HUES64 (cell line): ENCODE measurements at regions not wholly inside any gene's neighbourhood (a gene's known extent, or its start where the extent isn't known, plus 50 kb on each side); places are given as distances from the start of the nearest gene placed in this dataset.

Source experiments
- H3K27ac ChIP-seq: 2 replicates; pipeline ENCODE4 v1.7.0; 2013; ENCODE audit warnings: low read depth, low read length, inconsistent platforms
- H3K27me3 ChIP-seq: 2 replicates; pipeline ENCODE4 v1.6.1; 2013; ENCODE audit warnings: mild to moderate bottlenecking, low read length; ENCODE audit not compliant: insufficient read depth
- H3K36me3 ChIP-seq: 2 replicates; pipeline ENCODE4 v1.6.1; 2013; ENCODE audit warnings: mild to moderate bottlenecking, low read length; ENCODE audit not compliant: insufficient read depth
- H3K4me1 ChIP-seq: 2 replicates; pipeline ENCODE4 v1.6.1; 2013; ENCODE audit warnings: mild to moderate bottlenecking, low read length, moderate library complexity; ENCODE audit not compliant: insufficient read depth
- H3K4me3 ChIP-seq: 2 replicates; pipeline ENCODE4 v1.5.1; 2013; ENCODE audit warnings: mild to moderate bottlenecking, low read length, moderate library complexity
- H3K9ac ChIP-seq: 2 replicates; pipeline ENCODE4 v1.6.1; 2013; ENCODE audit warnings: mild to moderate bottlenecking, low read depth, low read length
- H3K9me3 ChIP-seq: 2 replicates; pipeline ENCODE4 v1.6.1; 2013; ENCODE audit warnings: low read depth, low read length; ENCODE audit not compliant: insufficient read depth
- WGBS: fragments of 150-250, 120-280 bp; methylation state at CpG from one replicate; pipeline ENCODE4 v1.1.7; 2013; ENCODE audit warnings: missing lambda C conversion rate; 5-methylcytosine and 5-hydroxymethylcytosine counted together

DNA sequence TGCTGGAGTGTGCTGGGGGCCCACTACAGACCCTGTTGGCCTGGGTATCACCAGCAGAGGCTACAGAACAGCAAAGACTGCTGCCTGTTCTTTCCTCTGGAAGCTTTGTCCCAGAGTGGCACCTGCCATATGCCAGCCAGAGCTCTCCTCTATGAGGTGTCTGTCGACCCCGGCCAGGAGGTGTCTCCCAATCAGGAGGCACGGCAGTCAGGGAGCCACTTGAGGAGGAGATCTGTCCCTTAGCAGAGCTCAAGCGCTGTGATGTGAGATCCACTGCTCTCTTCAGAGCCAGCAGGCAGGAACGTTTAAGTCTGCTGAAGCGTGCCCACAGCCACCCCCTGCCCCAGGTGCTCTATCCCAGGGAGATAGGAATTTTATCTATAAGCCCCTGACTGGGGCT lies 316.2 kb downstream of the ETV1 start:
- Histone ChIP-seq H3K27me3 (no peaks in the 10 kb centered on the region), H3K4me1 (no peaks in the 10 kb centered on the region), H3K36me3 (no peaks in the 10 kb centered on the region), H3K27ac (no peak overlapping the region), H3K4me3 (no peak overlapping the region), H3K9me3 (peaks cover 4% of the 10 kb centered on the region; the same call in 1 of the 2 replicates), H3K9ac (no peak overlapping the region)
- WGBS, result 94% methylated on average over 6 of the region's 6 CpGs

- no peaks in the 10 kb centered on the region for H3K36me3 ChIP-seq
- no peaks in the 10 kb centered on the region for H3K4me1 ChIP-seq
- no peak overlapping the region for H3K27ac ChIP-seq
- no peak overlapping the region for H3K4me3 ChIP-seq
- WGBS, result no CpG with 5 or more reads among the region's 1 CpG
- no peak overlapping the region for H3K9ac ChIP-seq
- H3K9me3 ChIP-seq, result peaks cover 7% of the 10 kb centered on the region; the same call in 1 of the 2 replicates
- H3K27me3 ChIP-seq, result no peaks in the 10 kb centered on the region
These were observed 306.8 kb downstream of the ETV1 start for GRCh38 chr7:13682626-13683025.

DNA sequence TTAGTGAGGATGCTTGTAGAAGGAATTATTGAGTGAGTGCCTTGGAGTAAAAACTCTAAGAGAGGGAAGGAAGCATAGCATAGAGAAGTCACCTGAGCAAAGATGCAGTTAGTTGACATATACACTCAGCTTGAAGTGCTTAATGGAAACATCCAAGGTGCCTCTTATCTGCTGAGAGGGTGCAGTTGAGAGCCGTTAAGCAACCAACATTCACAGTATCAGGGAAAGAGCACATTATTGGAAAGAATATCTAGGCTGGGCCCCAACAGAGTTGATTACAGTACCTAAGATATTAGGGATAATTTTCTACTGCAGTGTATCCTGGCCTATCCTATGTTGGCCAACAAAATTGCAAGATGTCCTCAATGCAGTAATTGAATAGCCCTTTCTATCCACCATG lies 302.0 kb downstream of the ETV1 start:
- H3K27me3 ChIP-seq, result no peaks in the 10 kb centered on the region
- 93% methylated on average over 1 of the region's 1 CpG for WGBS
- no peaks in the 10 kb centered on the region for H3K36me3 ChIP-seq

DNA sequence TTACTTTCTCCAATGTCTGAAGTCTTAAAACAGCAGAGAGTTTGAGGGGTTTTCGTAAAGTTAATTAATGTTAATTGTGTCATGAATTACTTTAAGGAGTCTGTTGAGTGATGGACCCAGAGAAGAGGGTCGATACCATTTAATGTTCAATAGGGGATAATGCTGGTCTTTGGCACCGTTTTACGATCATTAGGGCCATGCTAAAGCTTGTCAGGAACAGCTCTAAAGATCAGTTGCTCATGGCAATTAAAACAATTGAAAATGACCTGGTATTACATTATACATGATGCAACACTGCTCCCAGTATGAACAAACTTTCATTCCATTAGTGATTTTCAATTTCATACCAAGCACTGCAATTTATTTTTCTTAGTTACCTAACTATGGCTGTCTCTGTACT lies 296.9 kb downstream of the ETV1 start:
- Histone ChIP-seq H3K27ac (no peak overlapping the region), H3K9ac (no peak overlapping the region)

More for the DNA sequence above, 302.0 kb downstream of the ETV1 start:
- no peaks in the 10 kb centered on the region for H3K9me3 ChIP-seq
- H3K9ac ChIP-seq, result no peak overlapping the region
- no peak overlapping the region for H3K27ac ChIP-seq
- H3K4me3 ChIP-seq, result no peak overlapping the region
- no peaks in the 10 kb centered on the region for H3K4me1 ChIP-seq

DNA sequence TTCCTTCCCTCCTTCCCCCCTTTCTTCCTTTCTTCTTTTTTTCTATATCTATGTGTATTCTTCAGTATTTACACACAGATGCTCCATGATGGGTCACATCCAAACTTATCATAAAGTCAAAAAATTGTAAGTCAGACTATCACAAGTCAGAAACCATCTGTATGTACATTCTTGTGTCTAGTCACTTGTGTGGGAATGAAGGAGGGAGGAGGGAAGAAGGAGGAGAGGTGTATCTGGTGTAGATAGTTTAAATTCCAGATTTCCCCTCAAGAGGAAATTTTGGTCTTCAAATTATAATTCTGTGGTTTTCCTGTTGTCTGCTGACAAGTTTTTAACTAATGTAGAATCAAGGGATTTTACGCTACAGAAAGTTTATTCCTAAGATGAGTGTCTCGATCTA lies 287.2 kb downstream of the ETV1 start:
- H3K4me3 ChIP-seq, result no peak overlapping the region

More for the DNA sequence above, 296.9 kb downstream of the ETV1 start:
- no peaks in the 10 kb centered on the region for H3K27me3 ChIP-seq
- no peaks in the 10 kb centered on the region for H3K36me3 ChIP-seq
- 93% methylated on average over 4 of the region's 4 CpGs for WGBS
- H3K4me1 ChIP-seq, result no peaks in the 10 kb centered on the region
- H3K9me3 ChIP-seq, result no peaks in the 10 kb centered on the region
- no peak overlapping the region for H3K4me3 ChIP-seq

DNA sequence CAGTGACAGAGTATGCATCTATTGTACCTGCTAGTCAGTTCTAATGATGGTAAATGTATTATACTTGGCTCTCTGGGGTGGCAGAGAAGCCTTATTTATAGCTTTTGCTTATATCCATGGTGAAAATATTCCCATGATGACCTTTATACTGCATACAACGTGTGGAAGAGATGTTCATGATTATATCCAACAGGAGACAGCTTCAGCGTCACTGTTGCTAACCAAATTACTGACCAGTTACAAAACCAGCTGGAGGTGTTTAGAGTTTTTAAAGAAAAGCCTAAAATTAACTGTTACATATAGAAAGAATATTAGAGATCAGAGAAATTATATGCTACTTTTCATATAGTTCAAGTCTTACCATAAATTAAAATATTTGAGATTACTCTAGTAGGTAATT lies 280.8 kb downstream of the ETV1 start:
- Histone ChIP-seq H3K27ac (no peak overlapping the region), H3K9ac (no peak overlapping the region), H3K4me3 (no peak overlapping the region), H3K36me3 (no peaks in the 10 kb centered on the region), H3K4me1 (peaks cover 17% of the 10 kb centered on the region), H3K27me3 (no peaks in the 10 kb centered on the region), H3K9me3 (no peaks in the 10 kb centered on the region)
- WGBS, result 92% methylated on average over 2 of the region's 2 CpGs

More for the DNA sequence above, 287.2 kb downstream of the ETV1 start:
- no peak overlapping the region for H3K9ac ChIP-seq
- H3K4me1 ChIP-seq, result peaks cover 22% of the 10 kb centered on the region
- 100% methylated on average over 1 of the region's 2 CpGs for WGBS
- H3K9me3 ChIP-seq, result no peaks in the 10 kb centered on the region
- H3K27ac ChIP-seq, result no peak overlapping the region
- H3K36me3 ChIP-seq, result no peaks in the 10 kb centered on the region
- no peaks in the 10 kb centered on the region for H3K27me3 ChIP-seq

DNA sequence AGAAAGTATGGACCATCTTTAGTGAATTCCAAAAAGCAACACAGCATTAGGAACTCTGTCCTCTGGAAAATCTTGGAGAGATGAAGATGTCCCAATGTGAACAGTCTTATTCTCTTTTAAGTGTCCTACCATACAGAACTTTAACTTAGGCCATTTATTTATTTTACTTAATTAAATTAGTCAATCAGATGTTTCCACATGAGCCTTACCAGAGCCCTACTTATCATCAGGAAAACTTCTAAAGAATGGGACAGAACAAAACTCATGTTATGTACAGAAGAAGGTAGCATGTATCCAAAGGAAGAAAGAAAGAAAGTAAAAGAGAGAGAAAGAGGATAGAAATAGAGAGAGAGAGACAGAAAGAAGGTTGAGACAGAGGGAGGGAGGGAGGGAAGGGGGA lies 276.4 kb downstream of the ETV1 start:
- Histone ChIP-seq H3K4me1 (peaks cover 5% of the 10 kb centered on the region; the same call in 1 of the 2 replicates), H3K4me3 (no peak overlapping the region), H3K27ac (no peak overlapping the region), H3K27me3 (no peaks in the 10 kb centered on the region), H3K36me3 (no peaks in the 10 kb centered on the region), H3K9ac (no peak overlapping the region), H3K9me3 (peaks cover 14% of the 10 kb centered on the region)

GRCh38 chr7:13715534-13715933 lies 273.9 kb downstream of the ETV1 start:
- no peak overlapping the region for H3K27ac ChIP-seq
- 92% methylated on average over 1 of the region's 1 CpG for WGBS
- H3K9me3 ChIP-seq, result peaks cover 14% of the 10 kb centered on the region
- no peaks in the 10 kb centered on the region for H3K27me3 ChIP-seq
- H3K4me3 ChIP-seq, result no peak overlapping the region
- no peak overlapping the region for H3K9ac ChIP-seq
- peaks cover 5% of the 10 kb centered on the region; the same call in 1 of the 2 replicates for H3K4me1 ChIP-seq
- no peaks in the 10 kb centered on the region for H3K36me3 ChIP-seq

GRCh38 chr7:13717031-13717430 lies 272.4 kb downstream of the ETV1 start:
- H3K9ac ChIP-seq, result no peak overlapping the region
- H3K36me3 ChIP-seq, result no peaks in the 10 kb centered on the region
- H3K4me1 ChIP-seq, result peaks cover 5% of the 10 kb centered on the region; the same call in 1 of the 2 replicates
- 91% methylated on average over 1 of the region's 2 CpGs for WGBS
- H3K9me3 ChIP-seq, result peaks cover 14% of the 10 kb centered on the region
- H3K4me3 ChIP-seq, result no peak overlapping the region
- no peaks in the 10 kb centered on the region for H3K27me3 ChIP-seq
- no peak overlapping the region for H3K27ac ChIP-seq

DNA sequence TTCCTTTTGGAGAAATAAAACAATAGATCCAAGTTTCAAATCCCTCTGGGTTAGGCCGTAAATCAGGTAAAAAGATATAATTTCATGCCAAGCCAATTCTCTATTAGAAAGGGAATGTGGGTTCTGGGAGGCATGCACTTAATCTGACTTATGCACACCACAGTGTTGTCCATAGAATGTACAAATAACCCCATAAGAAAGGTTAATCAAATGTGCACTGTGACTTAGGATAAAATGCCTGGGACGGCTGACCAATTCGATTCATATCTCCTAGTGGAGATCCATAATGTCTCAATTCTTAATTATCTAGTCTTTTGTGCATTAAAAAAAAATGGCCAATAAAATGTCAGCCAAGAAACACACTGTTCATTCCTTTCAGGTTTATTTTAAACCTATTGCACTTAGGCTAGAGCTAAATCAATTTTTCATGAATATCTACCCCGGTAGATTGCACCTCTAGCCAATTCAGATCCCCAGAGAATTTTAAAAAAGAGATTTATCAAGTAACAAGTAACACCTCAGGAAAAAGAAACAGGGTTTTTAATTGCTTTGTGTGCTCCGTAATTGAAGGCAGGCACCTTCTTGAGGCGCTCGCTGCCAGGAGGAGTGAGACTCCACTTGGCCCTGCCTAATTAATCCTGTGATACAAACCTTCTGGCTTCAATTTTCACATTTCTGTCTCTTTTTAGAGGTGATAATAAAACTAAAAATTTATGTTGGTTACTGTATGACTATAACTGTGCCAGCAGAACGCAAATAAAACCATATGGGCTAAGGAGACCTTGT lies 265.1 kb downstream of the ETV1 start:
- Histone ChIP-seq H3K9me3 (peaks cover 13% of the 10 kb centered on the region; the same call in 1 of the 2 replicates), H3K4me3 (no peak overlapping the region), H3K36me3 (no peaks in the 10 kb centered on the region), H3K4me1 (no peaks in the 10 kb centered on the region), H3K9ac (no peak overlapping the region), H3K27me3 (no peaks in the 10 kb centered on the region), H3K27ac (no peak overlapping the region)
- WGBS, result 95% methylated on average over 8 of the region's 8 CpGs

DNA sequence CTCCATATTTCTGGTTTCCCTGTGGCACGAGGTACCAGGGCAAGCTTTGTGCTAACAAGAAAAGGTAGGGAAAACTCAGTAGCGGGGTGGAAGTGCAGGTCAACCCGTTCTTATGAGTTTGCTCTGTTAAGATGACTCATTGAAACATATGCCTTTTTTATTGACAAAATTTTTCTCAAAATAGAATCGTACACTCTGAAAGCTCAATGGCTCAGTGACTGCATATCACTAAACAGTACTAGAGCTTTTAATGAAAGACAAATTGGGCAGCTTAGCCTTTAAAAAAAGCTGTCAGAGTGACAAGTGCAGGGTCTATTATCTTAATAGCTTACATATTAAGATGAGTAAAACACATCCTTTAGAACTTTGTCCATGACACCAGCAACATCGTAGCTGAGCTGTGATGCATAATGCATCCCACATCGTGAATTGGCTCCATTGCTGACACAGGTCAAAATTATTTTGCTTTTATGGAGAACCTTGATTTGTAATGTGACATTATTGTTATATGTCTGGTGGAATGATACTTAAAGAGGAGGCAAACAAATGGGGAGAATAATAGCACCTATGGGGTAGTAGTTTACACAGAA lies 264.4 kb downstream of the ETV1 start:
- Histone ChIP-seq H3K9ac (no peak overlapping the region), H3K27ac (no peak overlapping the region), H3K36me3 (no peaks in the 10 kb centered on the region), H3K27me3 (no peaks in the 10 kb centered on the region), H3K4me1 (no peaks in the 10 kb centered on the region), H3K9me3 (peaks cover 13% of the 10 kb centered on the region; the same call in 1 of the 2 replicates), H3K4me3 (no peak overlapping the region)
- 94% methylated on average over 6 of the region's 6 CpGs for WGBS
